ENCODE measurements at regions not wholly inside any gene's neighbourhood (a gene's known extent, or its start where the extent isn't known, plus 50 kb on each side); places are given as distances from the start of the nearest gene placed in this dataset.

DNA sequence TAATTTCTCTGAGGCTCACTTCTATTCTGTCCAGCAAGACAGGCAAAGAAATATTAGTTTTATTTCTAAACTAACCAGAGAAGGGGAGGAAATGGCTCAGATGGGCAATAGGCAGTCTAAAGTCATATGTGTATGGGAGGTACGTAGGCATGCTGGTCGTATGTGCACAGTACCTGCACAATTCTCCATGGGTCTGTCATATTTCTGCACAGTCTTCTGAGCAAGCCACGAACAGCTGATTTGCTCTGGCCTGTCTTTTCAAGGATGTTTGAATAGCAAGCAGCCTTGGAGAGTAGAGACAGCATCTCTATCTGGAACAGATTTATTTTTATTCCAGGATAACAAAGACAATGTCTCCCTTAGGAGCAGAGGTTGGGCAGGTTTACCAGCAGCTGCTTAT is 92.1 kb downstream of the SLC25A47 start:
- Histone ChIP-seq H2AFZ (ENCODE audit: low read depth, low read length, poor library complexity, severe bottlenecking) (no peak overlapping the region), H3K9ac (ENCODE audit: low read length) (no peak overlapping the region), H3K9me3 (ENCODE audit: control insufficient read depth in 1 of 2, insufficient read depth in 1 of 2, low read depth in 1 of 2, low read length in 2 of 2) (no peaks in the 10 kb centered on the region), H3K4me3 (replicated peaks in 1 of 2; ENCODE audit: low read depth in 1 of 2, low read length in 2 of 2) (no peak overlapping the region), H3K27me3 (ENCODE audit: insufficient read depth, low read length) (no peaks in the 10 kb centered on the region), H4K20me1 (ENCODE audit: insufficient read depth) (no peaks in the 10 kb centered on the region), H3K36me3 (ENCODE audit: control insufficient read depth in 1 of 2, insufficient read depth in 2 of 2, low read length in 2 of 2) (no peaks in the 10 kb centered on the region), H3K9me2 (ENCODE audit: insufficient read depth) (no peaks in the 10 kb centered on the region), H3K79me2 (ENCODE audit: insufficient read depth, low read length) (no peaks in the 10 kb centered on the region), H3K4me1 (ENCODE audit: control insufficient read depth in 1 of 2, insufficient read depth in 2 of 2, low read length in 2 of 2) (peaks cover 17 to 25% of the 10 kb centered on the region in 2 experiments), H3K27ac (ENCODE audit: low read depth, low read length) (no peak overlapping the region), H3K4me2 (ENCODE audit: low read length) (no peak overlapping the region)
- BruUV-seq (replicated peaks) = no TSS peak
- TF ChIP-seq, protein P1, sequence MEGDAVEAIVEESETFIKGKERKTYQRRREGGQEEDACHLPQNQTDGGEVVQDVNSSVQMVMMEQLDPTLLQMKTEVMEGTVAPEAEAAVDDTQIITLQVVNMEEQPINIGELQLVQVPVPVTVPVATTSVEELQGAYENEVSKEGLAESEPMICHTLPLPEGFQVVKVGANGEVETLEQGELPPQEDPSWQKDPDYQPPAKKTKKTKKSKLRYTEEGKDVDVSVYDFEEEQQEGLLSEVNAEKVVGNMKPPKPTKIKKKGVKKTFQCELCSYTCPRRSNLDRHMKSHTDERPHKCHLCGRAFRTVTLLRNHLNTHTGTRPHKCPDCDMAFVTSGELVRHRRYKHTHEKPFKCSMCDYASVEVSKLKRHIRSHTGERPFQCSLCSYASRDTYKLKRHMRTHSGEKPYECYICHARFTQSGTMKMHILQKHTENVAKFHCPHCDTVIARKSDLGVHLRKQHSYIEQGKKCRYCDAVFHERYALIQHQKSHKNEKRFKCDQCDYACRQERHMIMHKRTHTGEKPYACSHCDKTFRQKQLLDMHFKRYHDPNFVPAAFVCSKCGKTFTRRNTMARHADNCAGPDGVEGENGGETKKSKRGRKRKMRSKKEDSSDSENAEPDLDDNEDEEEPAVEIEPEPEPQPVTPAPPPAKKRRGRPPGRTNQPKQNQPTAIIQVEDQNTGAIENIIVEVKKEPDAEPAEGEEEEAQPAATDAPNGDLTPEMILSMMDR (IDR thresholded peaks at IDR 0.05 in 2 of 3, conservative IDR thresholded peaks at IDR 0.05 in 1 of 3; ENCODE audit: borderline replicate concordance in 1 of 3, insufficient read depth in 1 of 3, low read depth in 2 of 3, low read length in 2 of 3) = no peak
- TF ChIP-seq ELF1 (IDR thresholded peaks at IDR 0.05; ENCODE audit: borderline replicate concordance, low read depth) (no peak), EGR1 (IDR thresholded peaks at IDR 0.05; ENCODE audit: low read depth) (no peak), CEBPB (IDR thresholded peaks at IDR 0.05; ENCODE audit: low read depth) (no peak), CBX3 (IDR thresholded peaks at IDR 0.05; ENCODE audit: low read depth) (no peak), EZH2phosphoT487 (IDR thresholded peaks at IDR 0.05; ENCODE audit: borderline replicate concordance) (no peak), JUND (IDR thresholded peaks at IDR 0.05) (no peak), ZFX (IDR thresholded peaks at IDR 0.05) (no peak), TCF7L2 (IDR thresholded peaks at IDR 0.05; ENCODE audit: borderline replicate concordance, extremely low read depth, insufficient read depth, insufficient read length) (no peak), RAD21 (IDR thresholded peaks at IDR 0.05; ENCODE audit: low read depth) (no peak), ZNF274 (IDR thresholded peaks at IDR 0.05; ENCODE audit: low read depth, low read length) (no peak), POLR2AphosphoS5 (IDR thresholded peaks at IDR 0.05; ENCODE audit: low read depth, low read length) (no peak), YY1 (IDR thresholded peaks at IDR 0.05; ENCODE audit: extremely low read depth, insufficient replicate concordance, low read depth, low read length) (no peak), POLR2A (IDR thresholded peaks at IDR 0.05; ENCODE audit: borderline replicate concordance, extremely low read depth, insufficient read depth, insufficient read length) (no peak)
- TF ChIP-seq, protein P2, sequence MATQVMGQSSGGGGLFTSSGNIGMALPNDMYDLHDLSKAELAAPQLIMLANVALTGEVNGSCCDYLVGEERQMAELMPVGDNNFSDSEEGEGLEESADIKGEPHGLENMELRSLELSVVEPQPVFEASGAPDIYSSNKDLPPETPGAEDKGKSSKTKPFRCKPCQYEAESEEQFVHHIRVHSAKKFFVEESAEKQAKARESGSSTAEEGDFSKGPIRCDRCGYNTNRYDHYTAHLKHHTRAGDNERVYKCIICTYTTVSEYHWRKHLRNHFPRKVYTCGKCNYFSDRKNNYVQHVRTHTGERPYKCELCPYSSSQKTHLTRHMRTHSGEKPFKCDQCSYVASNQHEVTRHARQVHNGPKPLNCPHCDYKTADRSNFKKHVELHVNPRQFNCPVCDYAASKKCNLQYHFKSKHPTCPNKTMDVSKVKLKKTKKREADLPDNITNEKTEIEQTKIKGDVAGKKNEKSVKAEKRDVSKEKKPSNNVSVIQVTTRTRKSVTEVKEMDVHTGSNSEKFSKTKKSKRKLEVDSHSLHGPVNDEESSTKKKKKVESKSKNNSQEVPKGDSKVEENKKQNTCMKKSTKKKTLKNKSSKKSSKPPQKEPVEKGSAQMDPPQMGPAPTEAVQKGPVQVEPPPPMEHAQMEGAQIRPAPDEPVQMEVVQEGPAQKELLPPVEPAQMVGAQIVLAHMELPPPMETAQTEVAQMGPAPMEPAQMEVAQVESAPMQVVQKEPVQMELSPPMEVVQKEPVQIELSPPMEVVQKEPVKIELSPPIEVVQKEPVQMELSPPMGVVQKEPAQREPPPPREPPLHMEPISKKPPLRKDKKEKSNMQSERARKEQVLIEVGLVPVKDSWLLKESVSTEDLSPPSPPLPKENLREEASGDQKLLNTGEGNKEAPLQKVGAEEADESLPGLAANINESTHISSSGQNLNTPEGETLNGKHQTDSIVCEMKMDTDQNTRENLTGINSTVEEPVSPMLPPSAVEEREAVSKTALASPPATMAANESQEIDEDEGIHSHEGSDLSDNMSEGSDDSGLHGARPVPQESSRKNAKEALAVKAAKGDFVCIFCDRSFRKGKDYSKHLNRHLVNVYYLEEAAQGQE (IDR thresholded peaks at IDR 0.05; ENCODE audit: low read depth) = no peak
- TF ChIP-seq, protein P3, sequence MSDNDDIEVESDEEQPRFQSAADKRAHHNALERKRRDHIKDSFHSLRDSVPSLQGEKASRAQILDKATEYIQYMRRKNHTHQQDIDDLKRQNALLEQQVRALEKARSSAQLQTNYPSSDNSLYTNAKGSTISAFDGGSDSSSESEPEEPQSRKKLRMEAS (IDR thresholded peaks at IDR 0.05) = no peak
- ChIA-PET CTCF (no interaction called here), RAD21 (ENCODE audit: low non-redundant PET in 1 of 2, low total read pairs in 2 of 2, uncharacterized antibody in 2 of 2, unreplicated experiment in 2 of 2) (no interaction called here), POLR2A (no interaction called here)
- ATAC-seq (no peak), DNase-seq (ENCODE audit: low read depth, low spot score) (no peak)
- intact Hi-C loops (cut with micrococcal nuclease) = loop anchor here (10.0 kb wide), 2 partner anchors 130 to 490 kb away; partner anchors contain the start of gene RTL1

Data from HCT116 (cell line).